Lung (tissue), 11 donors: ENCODE measurements at regions not wholly inside any gene's neighbourhood (a gene's known extent, or its start where the extent isn't known, plus 50 kb on each side); places are given as distances from the start of the nearest gene placed in this dataset.
A peak's percentile ranks its signal among the peaks of the same experiment; 100 is the strongest.

ENCODE experiments used
- ATAC-seq: fragments of 200-7000 bp; cut with Tn5 transposase; one replicate; pipeline ENCODE4 v1.9.1; 2020; ENCODE audit warnings: moderate number of reproducible peaks; ENCODE audit not compliant: insufficient read depth, low FRiP score
- DNase-seq, 3 donors: peaks; one replicate each; pipeline ENCODE4 v3.0.0-alpha.2; 2013 to 2017
- H3K27ac ChIP-seq, 2 donors: one replicate each; pipeline ENCODE4 v1.5.1; 2013; ENCODE audit warnings: mild to moderate bottlenecking in 2 of 2, moderate library complexity in 2 of 2, control low read depth in 1 of 2, inconsistent platforms in 1 of 2, low read depth in 1 of 2, low read length in 1 of 2
- H3K27me3 ChIP-seq, 3 donors: one replicate each; pipeline ENCODE4 v1.5.1; 2013; ENCODE audit warnings: low read length in 2 of 3; ENCODE audit not compliant: control insufficient read depth in 3 of 3, insufficient read depth in 3 of 3
- H3K36me3 ChIP-seq, 4 donors: one replicate each; pipeline ENCODE4 v1.5.1; 2013; ENCODE audit warnings: low read length in 4 of 4, mild to moderate bottlenecking in 1 of 4, moderate library complexity in 1 of 4; ENCODE audit not compliant: control insufficient read depth in 4 of 4, insufficient read depth in 4 of 4
- H3K4me1 ChIP-seq, 5 donors: one replicate each; pipeline ENCODE4 v1.5.1; 2013; ENCODE audit warnings: low read length in 5 of 5, mild to moderate bottlenecking in 2 of 5, moderate library complexity in 1 of 5; ENCODE audit not compliant: control insufficient read depth in 5 of 5, insufficient read depth in 5 of 5
- H3K4me3 ChIP-seq: one replicate; pipeline ENCODE4 v1.5.1; 2013; ENCODE audit warnings: mild to moderate bottlenecking, control low read depth, moderate library complexity
- H3K9ac ChIP-seq, 2 donors: one replicate each; pipeline ENCODE4 v1.5.1; 2013; ENCODE audit warnings: low read length in 2 of 2, control low read depth in 1 of 2; ENCODE audit not compliant: insufficient read depth in 1 of 2
- H3K9me3 ChIP-seq, 4 donors: one replicate each; pipeline ENCODE4 v1.5.1; 2013; ENCODE audit warnings: low read length in 3 of 4, mild to moderate bottlenecking in 1 of 4, moderate library complexity in 1 of 4; ENCODE audit not compliant: control insufficient read depth in 4 of 4, insufficient read depth in 3 of 4
- CTCF ChIP-seq: IDR thresholded peaks from 2 replicates; pipeline ENCODE4 v1.5.1; 2012; ENCODE audit warnings: mild to moderate bottlenecking; ENCODE audit errors: control extremely low read depth, extremely low read depth
- WGBS, 2 donors: extraction: QIAGEN DNeasy Blood & Tissue Kit; methylation state at CpG; one replicate each; pipeline ENCODE4 v1.1.7; 2013; 5-methylcytosine and 5-hydroxymethylcytosine counted together
- donor health status: control.
- donor health status: control.
- donor health status: Bipolar disorder and iron deficiency.
- donor health status: healthy.
- donor health status: DM: yes; HTN: yes; CAD: no.

GRCh38 chr10:29068966-29069365 is 219.9 kb upstream of the LYZL1 start:
- Histone ChIP-seq H3K4me3 (no peak overlapping the region), H3K4me1 (peaks cover 0 to 8% (median 0%) of the 10 kb centered on the region in 5 donors), H3K9me3 (no peaks in the 10 kb centered on the region), H3K9ac (no peak overlapping the region), H3K27ac (no peak overlapping the region), H3K36me3 (no peaks in the 10 kb centered on the region), H3K27me3 (no peaks in the 10 kb centered on the region)
- DNase-seq, result no peak
- WGBS, 2 donors, result 88 to 90% methylated on average over 6 of the region's 6 CpGs
- no peak for ATAC-seq
- no peak for TF ChIP-seq CTCF

DNA sequence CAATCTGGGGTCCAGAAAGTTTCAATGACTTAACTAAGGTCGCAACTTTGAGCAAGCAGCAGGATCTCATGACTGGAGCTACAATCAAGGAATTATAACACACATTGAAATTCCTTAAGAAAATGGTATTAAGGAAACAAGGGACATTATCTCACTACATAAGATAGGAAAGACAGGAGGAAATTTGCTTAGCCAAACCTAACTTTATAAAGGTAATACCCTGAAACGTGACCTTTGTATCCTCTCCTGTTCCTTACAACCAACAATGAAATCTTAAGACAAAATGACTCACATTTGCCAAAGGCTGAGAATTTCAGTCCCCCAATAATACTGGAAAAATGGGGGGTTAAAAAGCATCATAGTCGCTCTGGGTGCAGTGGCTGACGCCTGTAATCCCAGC is 218.9 kb upstream of the LYZL1 start:
- Histone ChIP-seq H3K27ac (no peak overlapping the region), H3K36me3 (no peaks in the 10 kb centered on the region), H3K9ac (no peak overlapping the region), H3K9me3 (no peaks in the 10 kb centered on the region), H3K4me3 (no peak overlapping the region), H3K4me1 (no peaks in the 10 kb centered on the region), H3K27me3 (no peaks in the 10 kb centered on the region)
- 85 to 91% methylated on average over 4 of the region's 4 CpGs for WGBS, 2 donors
- no peak for DNase-seq
- ATAC-seq, result no peak
- TF ChIP-seq CTCF, result no peak

DNA sequence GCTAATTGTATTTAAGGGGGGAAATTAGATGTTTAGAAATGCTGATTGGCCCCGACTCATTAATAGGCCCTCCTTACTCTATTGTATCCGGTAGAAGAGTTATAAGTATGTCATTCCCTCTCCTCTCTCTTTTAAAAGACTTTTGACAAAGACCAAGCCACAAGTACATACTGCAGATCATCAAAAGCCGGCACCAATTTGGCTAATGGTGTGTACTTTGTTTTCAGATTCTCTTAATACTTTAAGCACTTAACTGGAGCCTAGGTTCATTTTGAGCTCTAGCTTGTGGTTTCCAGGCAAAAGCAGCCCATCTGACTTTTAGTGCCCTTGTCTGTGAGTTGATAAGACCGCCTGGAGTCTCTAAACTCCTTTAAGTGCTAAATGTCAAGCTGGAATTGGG is 210.0 kb upstream of the LYZL1 start:
- ATAC-seq (no peak), DNase-seq (peak in 1 of 3 donors; percentile 17)
- Histone ChIP-seq H3K4me1 (peaks cover 0 to 17% (median 0%) of the 10 kb centered on the region in 5 donors), H3K9ac (no peak overlapping the region), H3K9me3 (no peaks in the 10 kb centered on the region), H3K4me3 (no peak overlapping the region), H3K27me3 (no peaks in the 10 kb centered on the region), H3K27ac (no peak overlapping the region), H3K36me3 (no peaks in the 10 kb centered on the region)
- no peak for TF ChIP-seq CTCF
- WGBS, 2 donors, result 45 to 78% methylated on average over 4 of the region's 4 CpGs

DNA sequence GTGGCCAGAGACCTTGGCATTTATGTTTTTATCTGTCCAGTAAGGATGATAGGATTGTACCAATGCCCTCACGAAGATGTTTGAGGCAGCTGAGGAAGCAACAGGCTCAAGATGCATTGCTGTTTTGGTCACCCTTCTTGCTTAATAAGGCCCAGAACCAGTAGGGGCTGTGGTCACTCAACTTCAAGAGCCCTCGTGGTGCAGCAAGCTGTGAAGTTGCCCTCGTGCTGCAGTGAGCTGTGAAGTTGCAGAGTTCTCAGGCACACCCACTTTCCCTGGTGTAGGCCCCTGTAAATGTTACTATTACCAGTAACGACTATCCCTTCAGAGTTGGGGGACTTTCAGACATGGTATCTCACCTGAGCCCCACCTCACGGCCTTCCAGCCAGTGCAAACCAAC is 207.6 kb upstream of the LYZL1 start:
- 78 to 89% methylated on average over 5 of the region's 5 CpGs for WGBS, 2 donors
- DNase-seq (no peak), ATAC-seq (no peak)
- Histone ChIP-seq H3K4me1 (peaks cover 0 to 17% (median 0%) of the 10 kb centered on the region in 5 donors), H3K27me3 (no peaks in the 10 kb centered on the region), H3K9me3 (no peaks in the 10 kb centered on the region), H3K36me3 (no peaks in the 10 kb centered on the region), H3K4me3 (no peak overlapping the region), H3K27ac (no peak overlapping the region), H3K9ac (no peak overlapping the region)
- no peak for TF ChIP-seq CTCF
